SU-DHL-6 (cell line): ENCODE measurements at regions not wholly inside any gene's neighbourhood (a gene's known extent, or its start where the extent isn't known, plus 50 kb on each side); places are given as distances from the start of the nearest gene placed in this dataset.

ENCODE experiments used
- H2AFZ ChIP-seq: fragments of 200-600 bp; sonication (generic); 2 replicates; pipeline ENCODE4 v1.6.1; 2014; ENCODE audit warnings: low read depth, mild to moderate bottlenecking, moderate library complexity, mixed read lengths, antibody characterized with exemption, low read length; ENCODE audit not compliant: severe bottlenecking
- H3F3A ChIP-seq: fragments of 200-600 bp; shearing (Covaris generic); 2 replicates; pipeline ENCODE4 v1.6.0; 2016; ENCODE audit warnings: antibody characterized with exemption, mild to moderate bottlenecking; ENCODE audit not compliant: insufficient read depth
- H3K27ac ChIP-seq: fragments of 200-600 bp; sonication (generic); 2 replicates; pipeline ENCODE4 v1.5.1; 2016; ENCODE audit warnings: low read depth, mild to moderate bottlenecking, low read length, moderate library complexity, mixed read lengths
- H3K27me3 ChIP-seq: fragments of 200-600 bp; sonication (generic), shearing (Covaris generic); 2 replicates; pipeline ENCODE4 v1.6.0; 2014; ENCODE audit warnings: mild to moderate bottlenecking, low read length
- H3K36me3 ChIP-seq: fragments of 200-600 bp; sonication (generic); 2 replicates; pipeline ENCODE4 v1.6.1; 2014; ENCODE audit warnings: mild to moderate bottlenecking, low read length, mixed read lengths
- H3K4me2 ChIP-seq: fragments of 300-600, 200-600 bp; shearing (Covaris generic), sonication (generic); 2 replicates; pipeline ENCODE4 v1.6.0; 2014; ENCODE audit warnings: low read length, low read depth, mild to moderate bottlenecking; ENCODE audit not compliant: poor library complexity, severe bottlenecking
- H3K4me3 ChIP-seq: fragments of 200-600 bp; sonication (generic); 2 replicates; pipeline ENCODE4 v1.5.1; 2014; ENCODE audit warnings: antibody characterized with exemption, low read length, mild to moderate bottlenecking, mixed read lengths; ENCODE audit not compliant: insufficient read depth, poor library complexity, severe bottlenecking
- H3K79me2 ChIP-seq: fragments of 200-600 bp; sonication (generic); 2 replicates; pipeline ENCODE4 v1.6.1; 2014; ENCODE audit warnings: mild to moderate bottlenecking, low read length, moderate library complexity; ENCODE audit not compliant: insufficient read depth
- H3K9ac ChIP-seq: fragments of 200-600 bp; sonication (generic); 2 replicates; pipeline ENCODE4 v1.7.0; 2014; ENCODE audit warnings: mild to moderate bottlenecking, low read length
- H3K9me2 ChIP-seq: fragments of 200-600 bp; sonication (generic); replicated peaks from 2 replicates; pipeline ENCODE4 v1.6.1; 2014; ENCODE audit warnings: low read length; ENCODE audit not compliant: insufficient read depth
- H3K9me3 ChIP-seq: fragments of 200-600 bp; sonication (generic); 2 replicates; pipeline ENCODE4 v1.6.1; 2014; ENCODE audit warnings: low read length, mixed read lengths; ENCODE audit not compliant: insufficient read depth
- H4K20me1 ChIP-seq: fragments of 200-600 bp; sonication (generic); 2 replicates; pipeline ENCODE4 v1.6.1; 2014; ENCODE audit warnings: low read depth, mild to moderate bottlenecking, antibody characterized with exemption, low read length, moderate library complexity, mixed read lengths
- CTCF ChIP-seq: fragments of 200-600 bp; sonication (generic); IDR thresholded peaks from one replicate; pipeline ENCODE4 v1.5.1; 2017; ENCODE audit warnings: antibody characterized with exemption, mild to moderate bottlenecking, low read length, moderate library complexity; ENCODE audit not compliant: insufficient read depth, poor library complexity, severe bottlenecking
- EZH2phosphoT487 ChIP-seq: fragments of 200-600 bp; sonication (generic), shearing (Covaris generic); conservative IDR thresholded peaks from 2 replicates; pipeline ENCODE4 v1.6.1; 2018; ENCODE audit warnings: mild to moderate bottlenecking, antibody characterized with exemption, low read length, moderate library complexity, mixed read lengths

- no peak overlapping the region for H3K4me3 ChIP-seq
- no peak overlapping the region for H3K4me2 ChIP-seq
- H4K20me1 ChIP-seq: no peaks in the 10 kb centered on the region
- no peaks in the 10 kb centered on the region for H3F3A ChIP-seq
- no peak for TF ChIP-seq CTCF
- TF ChIP-seq EZH2phosphoT487: no peak
- no peaks in the 10 kb centered on the region for H3K9me2 ChIP-seq
- no peaks in the 10 kb centered on the region for H3K79me2 ChIP-seq
- H2AFZ ChIP-seq: no peak overlapping the region
- no peaks in the 10 kb centered on the region for H3K9me3 ChIP-seq
- H3K27me3 ChIP-seq: no peaks in the 10 kb centered on the region; the same call in 1 of the 2 replicates
- H3K27ac ChIP-seq: no peak overlapping the region
- no peak overlapping the region for H3K9ac ChIP-seq
- H3K36me3 ChIP-seq: no peaks in the 10 kb centered on the region
Measured at GRCh38 chr9:108703429-108703828, 152.4 kb downstream of the ACTL7B start.

- no peak overlapping the region for H3K27ac ChIP-seq
- no peaks in the 10 kb centered on the region for H4K20me1 ChIP-seq
- H3K9ac ChIP-seq: no peak overlapping the region
- H3K27me3 ChIP-seq: no peaks in the 10 kb centered on the region; the same call in 1 of the 2 replicates
- no peak overlapping the region for H2AFZ ChIP-seq
- H3K4me2 ChIP-seq: no peak overlapping the region
- no peaks in the 10 kb centered on the region for H3K9me2 ChIP-seq
- no peaks in the 10 kb centered on the region for H3F3A ChIP-seq
- H3K36me3 ChIP-seq: no peaks in the 10 kb centered on the region
- TF ChIP-seq EZH2phosphoT487 (no peak), CTCF (no peak)
- no peak overlapping the region for H3K4me3 ChIP-seq
- no peaks in the 10 kb centered on the region for H3K9me3 ChIP-seq
- H3K79me2 ChIP-seq: no peaks in the 10 kb centered on the region
Measured at GRCh38 chr9:108702681-108703080, 153.1 kb downstream of the ACTL7B start.

- Histone ChIP-seq H3K4me2 (no peak overlapping the region), H2AFZ (no peak overlapping the region), H3K27ac (no peak overlapping the region), H3F3A (no peaks in the 10 kb centered on the region), H3K9me2 (no peaks in the 10 kb centered on the region), H3K9me3 (no peaks in the 10 kb centered on the region), H3K9ac (no peak overlapping the region), H3K36me3 (no peaks in the 10 kb centered on the region), H4K20me1 (no peaks in the 10 kb centered on the region), H3K4me3 (no peak overlapping the region), H3K79me2 (no peaks in the 10 kb centered on the region), H3K27me3 (no peaks in the 10 kb centered on the region)
- no peak for TF ChIP-seq CTCF
- TF ChIP-seq EZH2phosphoT487: no peak
Measured at GRCh38 chr9:108698801-108699200, 157.0 kb downstream of the ACTL7B start.
